KBM-7 (cell line): ENCODE measurements at regions not wholly inside any gene's neighbourhood (a gene's known extent, or its start where the extent isn't known, plus 50 kb on each side); places are given as distances from the start of the nearest gene placed in this dataset.
A peak's percentile ranks its signal among the peaks of the same experiment; 100 is the strongest.
"Not testable (repeated sequence)": the region's sequence is repeated elsewhere in the genome, so short reads cannot be mapped to it uniquely, and the experiment has no call there.

ENCODE experiments used
- DNase-seq: peaks from one replicate; pipeline ENCODE4 v3.0.0-alpha.2; 2015
- in situ Hi-C: fragments of 300-500 bp; cut with MboI; formaldehyde crosslinking; loops from 2 replicates; pipeline ENCODE4 v1.14.3; 2020; ENCODE audit warnings: low sequenced_read_pairs, low pct_unique_long_range_greater_than_20kb, mixed read lengths

- in situ Hi-C loops = no loop called here
- DNase-seq = no peak
Measured at GRCh38 chr19:31517224-31518180, 168.3 kb upstream of the TSHZ3 start.

- no peak for DNase-seq
- in situ Hi-C loops = no loop called here
Measured at GRCh38 chr19:31518216-31519020, 169.2 kb upstream of the TSHZ3 start.

- in situ Hi-C loops = no loop called here
- DNase-seq = no peak
Measured at GRCh38 chr19:31519256-31519655, 170.0 kb upstream of the TSHZ3 start.

- DNase-seq = no peak
- in situ Hi-C loops = no loop called here
Measured at GRCh38 chr19:31519908-31520307, 170.7 kb upstream of the TSHZ3 start.

- no peak for DNase-seq
Measured at GRCh38 chr19:31520633-31521032, 171.4 kb upstream of the TSHZ3 start.

GRCh38 chr19:31525610-31526147 is 176.4 kb upstream of the TSHZ3 start:
- DNase-seq = no peak
- in situ Hi-C loops = no loop called here

More at GRCh38 chr19:31520633-31521032, 171.4 kb upstream of the TSHZ3 start:
- in situ Hi-C loops = no loop called here

GRCh38 chr19:31527443-31527842 is 178.2 kb upstream of the TSHZ3 start:
- in situ Hi-C loops = no loop called here
- no peak for DNase-seq

- in situ Hi-C loops = no loop called here
Measured at GRCh38 chr19:31528261-31528660, 179.0 kb upstream of the TSHZ3 start.

GRCh38 chr19:31529121-31529520 is 179.9 kb upstream of the TSHZ3 start:
- no peak for DNase-seq
- in situ Hi-C loops = no loop called here

More at GRCh38 chr19:31528261-31528660, 179.0 kb upstream of the TSHZ3 start:
- no peak for DNase-seq

GRCh38 chr19:31530781-31531180 is 181.5 kb upstream of the TSHZ3 start:
- DNase-seq = no peak
- in situ Hi-C loops = no loop called here

GRCh38 chr19:31531326-31531725 is 182.1 kb upstream of the TSHZ3 start:
- DNase-seq = no peak
- in situ Hi-C loops = no loop called here

GRCh38 chr19:31532034-31532433 is 182.8 kb upstream of the TSHZ3 start:
- DNase-seq = no peak
- in situ Hi-C loops = no loop called here

GRCh38 chr19:31533114-31533513 is 183.9 kb upstream of the TSHZ3 start:
- DNase-seq = no peak
- in situ Hi-C loops = no loop called here

- in situ Hi-C loops = no loop called here
- no peak for DNase-seq
Measured at GRCh38 chr19:31534231-31534630, 185.0 kb upstream of the TSHZ3 start.

- in situ Hi-C loops = no loop called here
Measured at GRCh38 chr19:31534786-31535657, 185.8 kb upstream of the TSHZ3 start.

GRCh38 chr19:31535691-31536460 is 186.6 kb upstream of the TSHZ3 start:
- in situ Hi-C loops = no loop called here
- DNase-seq = no peak

More at GRCh38 chr19:31534786-31535657, 185.8 kb upstream of the TSHZ3 start:
- DNase-seq = no peak

- in situ Hi-C loops = no loop called here
- DNase-seq = no peak
Measured at GRCh38 chr19:31537136-31537535, 187.9 kb upstream of the TSHZ3 start.

- in situ Hi-C loops = not testable (repeated sequence)
Measured at GRCh38 chr19:31537902-31538301, 188.7 kb upstream of the TSHZ3 start.

More at GRCh38 chr19:31537902-31538301, 188.7 kb upstream of the TSHZ3 start:
- peak; percentile 6 for DNase-seq
